Stimulated activated naive CD8-positive, alpha-beta T cell treated with anti-CD3 and anti-CD28 coated beads, Interleukin-15, Interleukin-2, amounts not matched to agents 100 U/mL and 50 U/mL, for 24 hours (primary cell): ENCODE measurements at regions not wholly inside any gene's neighbourhood (a gene's known extent, or its start where the extent isn't known, plus 50 kb on each side); places are given as distances from the start of the nearest gene placed in this dataset.
"Not testable (repeated sequence)": the region's sequence is repeated elsewhere in the genome, so short reads cannot be mapped to it uniquely, and the experiment has no call there.

Experiments used
- ATAC-seq: fragments of 150-1000 bp; cut with Tn5 transposase; one replicate; pipeline ENCODE4 v1.10.0; 2021
- DNase-seq: peaks from one replicate; pipeline ENCODE4 v3.0.0; 2021

GRCh38 chr17:72175787-72176515 lies 55.1 kb downstream of the SOX9 start:
- DNase-seq (no peak), ATAC-seq (no peak)

- DNase-seq (no peak), ATAC-seq (no peak)
These were observed 55.7 kb downstream of the SOX9 start for GRCh38 chr17:72176516-72176851.

DNA sequence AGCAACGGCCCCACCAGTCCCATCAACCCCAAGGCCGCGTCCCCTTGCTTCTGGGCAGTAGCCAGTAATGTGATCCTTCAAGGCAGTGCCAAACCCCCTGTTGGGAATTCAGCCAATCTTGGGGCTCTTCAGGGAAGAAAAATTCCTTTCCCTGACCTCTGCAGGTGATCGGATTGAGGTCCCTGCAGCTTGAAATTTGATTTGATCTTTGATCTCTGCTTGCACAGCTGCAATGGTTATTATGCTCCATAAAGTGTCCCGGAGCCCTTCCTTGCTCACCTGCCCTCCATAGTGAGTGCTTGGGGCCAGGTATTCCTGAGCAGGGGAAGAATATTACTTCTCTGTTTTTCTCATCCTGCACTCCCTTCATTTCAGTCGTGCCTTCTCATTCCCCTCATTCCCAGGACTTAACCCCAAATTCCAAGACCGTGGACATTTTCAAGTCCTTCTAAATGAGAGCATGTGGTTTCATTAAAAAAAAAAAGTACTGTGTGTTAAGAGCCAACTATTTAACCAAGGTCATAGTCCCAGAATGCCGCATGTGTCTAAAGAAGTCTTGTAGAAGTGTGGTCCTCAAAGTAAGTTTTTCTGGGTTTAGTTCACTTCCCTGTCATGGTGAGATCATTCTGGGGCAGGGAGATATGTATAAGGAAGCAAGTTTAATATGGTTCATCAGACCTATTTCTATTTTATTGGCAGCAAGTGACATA lies 56.3 kb downstream of the SOX9 start:
- DNase-seq (no peak), ATAC-seq (no peak)

DNA sequence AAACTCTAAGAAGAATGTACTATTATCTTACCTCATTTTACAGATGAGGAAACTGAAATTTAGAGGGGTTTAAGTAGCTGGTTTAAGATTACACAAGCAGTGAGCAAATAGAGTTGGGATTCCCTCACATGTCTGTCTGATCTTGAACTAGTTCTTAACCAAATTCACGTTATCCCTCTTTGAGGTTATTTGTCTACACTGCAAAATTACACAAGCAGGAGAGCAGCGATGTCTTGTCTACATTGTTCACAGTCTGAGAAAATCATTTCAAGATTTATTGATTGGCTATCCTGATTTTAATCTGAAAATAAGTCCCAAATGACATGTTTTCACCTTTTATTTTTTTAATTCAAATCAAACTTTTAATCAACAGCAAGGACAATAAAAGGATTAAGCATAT lies 56.9 kb downstream of the SOX9 start:
- DNase-seq = no peak
- no peak for ATAC-seq

GRCh38 chr17:72182371-72182873 lies 61.6 kb downstream of the SOX9 start:
- no peak for DNase-seq
- no peak for ATAC-seq

DNA sequence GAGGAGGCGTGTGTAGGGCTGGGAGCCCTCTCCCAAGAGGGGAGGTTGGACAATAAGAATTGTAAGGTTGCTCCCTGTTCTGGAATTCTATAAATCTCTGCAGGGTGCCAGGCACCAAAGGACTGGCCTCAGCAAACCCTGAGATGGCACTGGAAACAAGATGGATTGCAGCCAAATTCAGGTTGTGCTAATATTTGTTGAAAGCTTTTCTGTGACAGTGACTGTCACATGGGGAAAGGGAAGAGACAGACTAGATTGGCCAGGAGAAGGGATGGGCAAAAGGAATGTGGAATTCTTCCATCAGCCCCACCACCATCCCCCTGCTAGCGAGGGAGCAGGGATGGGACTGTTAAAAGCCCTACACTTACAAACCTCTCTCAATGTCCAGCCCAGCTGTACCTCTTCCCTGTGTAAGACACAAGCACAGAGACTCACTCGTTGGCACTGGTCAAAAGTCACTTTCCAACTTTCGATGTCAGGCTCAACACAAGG lies 62.4 kb downstream of the SOX9 start:
- DNase-seq = no peak
- no peak for ATAC-seq

GRCh38 chr17:72184805-72185204 lies 64.0 kb downstream of the SOX9 start:
- ATAC-seq (no peak), DNase-seq (no peak)

GRCh38 chr17:72185564-72185963 lies 64.7 kb downstream of the SOX9 start:
- no peak for ATAC-seq
- DNase-seq = no peak

GRCh38 chr17:72187556-72187955 lies 66.7 kb downstream of the SOX9 start:
- ATAC-seq (no peak), DNase-seq (no peak)

GRCh38 chr17:72188801-72189200 lies 68.0 kb downstream of the SOX9 start:
- DNase-seq (no peak), ATAC-seq (no peak)

GRCh38 chr17:72189768-72190593 lies 69.2 kb downstream of the SOX9 start:
- DNase-seq (no peak), ATAC-seq (no peak)

GRCh38 chr17:72191356-72191755 lies 70.5 kb downstream of the SOX9 start:
- DNase-seq (no peak), ATAC-seq (no peak)

DNA sequence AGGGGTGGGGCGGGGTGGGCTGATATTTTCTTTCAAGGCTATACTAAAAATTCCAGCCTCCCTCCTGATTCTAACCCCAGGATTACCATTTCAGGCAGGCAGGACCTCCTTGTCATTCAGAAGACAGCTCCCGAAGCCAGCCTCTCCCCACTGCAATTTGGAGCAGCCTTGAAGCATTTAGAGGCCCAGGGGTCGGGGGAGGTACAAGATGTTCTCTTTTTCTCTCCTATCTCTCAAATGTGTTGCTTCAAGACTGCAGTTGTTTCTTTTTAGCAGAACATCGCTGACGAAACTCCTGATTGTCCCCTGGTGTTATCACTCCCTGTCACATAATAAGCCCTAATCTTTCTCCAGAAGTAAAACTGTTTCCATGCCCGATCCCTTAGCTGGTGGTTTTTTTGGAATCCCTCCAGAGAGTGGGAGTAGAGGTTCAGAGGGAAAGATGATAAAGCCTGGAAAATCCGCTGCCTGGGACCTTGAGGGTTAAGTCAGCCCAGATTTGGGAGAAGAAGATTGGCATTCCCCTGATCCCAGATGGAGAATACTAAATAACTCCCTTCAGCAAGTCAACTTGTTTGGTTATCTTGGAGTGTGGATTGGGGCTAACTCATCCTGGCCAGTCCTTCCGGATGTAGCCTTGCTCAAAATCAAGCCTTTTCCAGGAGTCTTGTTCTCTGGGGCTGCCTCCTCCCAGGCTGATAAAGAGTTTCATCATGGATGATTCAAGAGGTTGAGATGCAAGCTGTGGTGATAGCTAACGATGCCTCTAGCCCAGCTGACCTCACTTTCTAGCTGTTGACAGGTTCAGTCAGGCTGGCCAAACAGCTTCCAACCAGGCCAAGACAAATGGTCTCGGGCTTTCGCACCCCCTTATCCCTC lies 71.3 kb downstream of the SOX9 start:
- DNase-seq (no peak), ATAC-seq (no peak)

- DNase-seq = no peak
- no peak for ATAC-seq
These were observed 72.0 kb downstream of the SOX9 start for GRCh38 chr17:72192800-72193192.

DNA sequence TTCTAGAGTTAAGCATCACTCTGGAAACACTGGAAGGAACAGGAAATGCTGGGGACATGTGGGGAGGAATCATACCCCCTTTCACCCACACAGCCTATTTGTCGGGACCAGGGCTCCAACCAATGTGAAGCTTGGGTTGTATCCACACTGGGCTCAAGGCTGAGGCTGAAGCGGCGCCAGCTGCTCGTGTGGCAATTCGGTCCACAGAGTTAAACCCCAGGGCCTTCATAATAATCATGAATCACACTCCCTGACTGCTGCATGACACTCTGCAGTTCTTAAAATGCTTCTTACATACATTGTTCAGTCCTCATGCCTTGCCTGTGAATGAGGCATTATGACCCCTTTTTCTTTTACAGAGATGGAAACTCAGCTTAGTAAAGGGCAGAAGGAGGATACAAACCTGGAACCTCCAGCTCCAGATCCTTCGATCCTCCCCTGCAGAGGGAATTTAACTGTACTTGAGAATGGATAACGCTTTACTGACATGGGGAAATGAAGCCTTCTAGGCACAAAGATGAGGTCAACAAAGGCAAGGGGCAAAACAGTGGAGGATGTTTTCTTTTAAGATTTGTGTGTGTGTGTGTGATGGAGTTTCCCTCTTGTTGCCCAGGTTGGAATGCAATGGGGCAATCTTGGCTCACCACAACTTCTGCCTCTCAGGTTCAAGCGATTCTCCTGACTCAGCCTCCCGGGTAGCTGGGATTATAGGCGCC lies 72.7 kb downstream of the SOX9 start:
- ATAC-seq (no peak), DNase-seq (no peak)

- not testable (repeated sequence) for ATAC-seq
These were observed 73.3 kb downstream of the SOX9 start for GRCh38 chr17:72194107-72194440.

DNA sequence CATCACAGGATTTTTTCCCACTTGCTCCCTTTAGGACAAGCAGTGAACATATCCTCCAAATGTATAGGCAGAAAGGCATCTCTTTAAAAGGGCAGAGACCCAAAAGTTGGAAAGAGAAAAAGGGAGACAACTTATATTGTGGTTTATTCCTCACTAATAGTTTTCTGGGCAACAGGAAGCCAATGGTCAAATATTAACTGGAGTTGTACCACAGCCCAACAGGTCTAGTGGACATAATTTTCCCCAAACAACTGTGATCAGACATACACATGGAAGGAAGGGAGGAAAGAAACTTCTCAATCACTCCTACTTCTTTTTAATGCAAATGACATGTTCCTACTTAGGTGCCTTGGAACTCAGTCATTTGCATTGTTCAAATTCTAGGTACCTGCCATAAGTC lies 78.4 kb downstream of the SOX9 start:
- DNase-seq (no peak), ATAC-seq (no peak)

More at GRCh38 chr17:72194107-72194440, 73.3 kb downstream of the SOX9 start:
- not testable (repeated sequence) for DNase-seq

DNA sequence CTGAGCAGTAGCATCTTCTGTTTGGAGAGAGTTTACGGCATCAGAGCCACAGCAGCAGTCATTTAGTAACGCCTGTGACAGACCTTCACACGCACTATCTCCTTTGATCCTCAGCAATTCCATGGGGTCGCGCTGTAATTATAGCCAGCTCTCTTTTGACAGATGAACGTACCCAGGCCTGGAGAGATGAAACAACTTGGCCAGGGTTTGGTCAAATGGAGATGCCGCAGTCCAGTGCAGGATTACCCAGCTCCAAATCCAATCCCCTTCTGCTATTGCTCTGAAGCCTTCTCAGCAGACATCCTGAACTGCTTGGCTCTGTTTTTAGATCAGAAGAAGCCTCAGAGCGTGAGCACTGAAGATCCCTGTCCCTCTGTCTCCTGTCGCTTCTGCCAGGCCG lies 83.9 kb downstream of the SOX9 start:
- no peak for ATAC-seq

GRCh38 chr17:72205357-72205756 lies 84.5 kb downstream of the SOX9 start:
- no peak for ATAC-seq
- no peak for DNase-seq

More for the DNA sequence above, 83.9 kb downstream of the SOX9 start:
- no peak for DNase-seq

DNA sequence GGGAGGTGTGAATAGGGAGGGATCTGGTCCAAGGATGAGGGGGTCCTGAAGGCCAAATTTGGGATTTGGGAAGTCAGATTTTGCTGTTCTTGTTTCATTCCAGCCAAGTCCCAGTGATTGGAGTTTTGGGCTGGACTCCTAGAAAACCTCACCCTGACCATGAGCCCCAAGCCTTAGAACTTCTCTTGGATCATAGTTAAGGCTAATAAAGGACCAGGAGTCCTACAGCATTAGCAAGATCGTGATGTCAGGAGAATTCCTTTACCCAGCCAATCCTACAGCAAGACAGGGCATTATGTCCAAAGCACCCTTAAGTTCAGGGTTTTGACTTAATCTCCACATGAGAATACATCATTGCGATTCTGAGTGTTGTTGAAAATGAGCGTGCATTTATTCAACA lies 85.0 kb downstream of the SOX9 start:
- ATAC-seq (no peak), DNase-seq (no peak)

GRCh38 chr17:72206376-72206775 lies 85.6 kb downstream of the SOX9 start:
- DNase-seq = no peak
- ATAC-seq = no peak
